T-helper 2 cell treated with Interferon-gamma antibody and Interleukin-4, amounts not matched to agents 5 μg/mL and 100 μg/mL, for 36 hours (primary cell): ENCODE measurements at regions not wholly inside any gene's neighbourhood (a gene's known extent, or its start where the extent isn't known, plus 50 kb on each side); places are given as distances from the start of the nearest gene placed in this dataset.

Source experiments
- DNase-seq: peaks from one replicate; pipeline ENCODE4 v3.0.0; 2021; ENCODE audit warnings: low spot score
- H3K27ac Mint-ChIP-seq: one replicate; pipeline ENCODE4 v1.8.0; 2021; ENCODE audit warnings: mild to moderate bottlenecking, mixed read lengths
- H3K27me3 Mint-ChIP-seq: one replicate; pipeline ENCODE4 v1.8.0; 2021; ENCODE audit warnings: low read depth, mixed read lengths
- H3K36me3 Mint-ChIP-seq: one replicate; pipeline ENCODE4 v1.8.0; 2021; ENCODE audit warnings: low read depth, mixed read lengths
- H3K4me1 Mint-ChIP-seq: one replicate; pipeline ENCODE4 v1.8.0; 2021; ENCODE audit warnings: low read depth, mixed read lengths
- H3K4me3 Mint-ChIP-seq: one replicate; pipeline ENCODE4 v1.8.0; 2022; ENCODE audit warnings: mild to moderate bottlenecking, moderate library complexity, mixed read lengths
- H3K9me3 Mint-ChIP-seq: one replicate; pipeline ENCODE4 v1.8.0; 2021; ENCODE audit warnings: mixed read lengths

GRCh38 chr2:82728090-82728489 lies 1731.0 kb downstream of the SUCLG1 start:
- no peaks in the 10 kb centered on the region for H3K27me3 Mint-ChIP-seq
- H3K27ac Mint-ChIP-seq: no peak overlapping the region
- no peaks in the 10 kb centered on the region for H3K36me3 Mint-ChIP-seq
- DNase-seq: no peak
- H3K9me3 Mint-ChIP-seq: peaks cover 36% of the 10 kb centered on the region
- no peak overlapping the region for H3K4me3 Mint-ChIP-seq
- no peaks in the 10 kb centered on the region for H3K4me1 Mint-ChIP-seq

GRCh38 chr2:82708681-82709080 lies 1750.4 kb downstream of the SUCLG1 start:
- Mint-ChIP-seq H3K4me3 (no peak overlapping the region), H3K27me3 (no peaks in the 10 kb centered on the region), H3K4me1 (no peaks in the 10 kb centered on the region), H3K9me3 (peaks cover 9% of the 10 kb centered on the region), H3K36me3 (no peaks in the 10 kb centered on the region), H3K27ac (no peak overlapping the region)
- no peak for DNase-seq

DNA sequence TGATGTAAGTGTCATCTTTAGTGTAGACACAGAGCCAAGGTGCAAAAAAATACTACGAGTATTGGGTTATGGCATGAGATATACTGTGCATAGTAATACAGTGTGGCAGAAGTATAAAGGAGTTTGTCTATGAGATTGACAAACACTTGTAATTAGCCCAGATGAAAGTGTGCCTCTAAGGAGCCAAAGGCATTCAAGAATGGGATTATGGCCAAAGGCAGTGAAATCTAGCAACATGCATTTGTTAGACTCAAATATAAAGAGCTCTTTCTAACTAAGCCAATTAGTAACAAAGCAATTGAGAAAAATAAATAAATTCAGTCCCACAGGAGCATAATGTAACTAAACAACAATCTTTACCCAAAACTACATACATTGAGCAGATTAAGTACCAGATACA lies 1761.8 kb downstream of the SUCLG1 start:
- H3K4me1 Mint-ChIP-seq: no peaks in the 10 kb centered on the region
- DNase-seq: no peak
- no peaks in the 10 kb centered on the region for H3K36me3 Mint-ChIP-seq
- H3K4me3 Mint-ChIP-seq: no peak overlapping the region
- no peaks in the 10 kb centered on the region for H3K27me3 Mint-ChIP-seq
- peaks cover 44% of the 10 kb centered on the region for H3K9me3 Mint-ChIP-seq
- H3K27ac Mint-ChIP-seq: no peak overlapping the region

DNA sequence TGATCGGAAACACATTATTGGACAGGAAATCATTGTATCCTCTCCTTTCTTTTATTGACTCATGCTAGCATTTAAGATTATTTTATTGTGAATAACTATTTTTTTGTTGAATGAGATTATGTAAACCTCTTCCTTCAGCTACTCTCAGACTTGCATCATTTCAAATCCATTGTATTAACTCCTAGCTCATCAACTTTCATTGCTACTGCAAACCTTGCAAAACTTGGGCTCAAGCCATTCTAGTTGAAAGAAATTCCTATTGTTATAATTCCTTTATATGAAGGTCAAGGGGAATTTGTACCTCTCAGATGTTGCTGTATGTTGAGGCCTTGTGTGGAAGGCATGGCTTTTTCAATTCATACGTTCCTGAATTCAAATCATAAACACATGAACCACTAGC lies 1764.6 kb downstream of the SUCLG1 start:
- Mint-ChIP-seq H3K4me1 (no peaks in the 10 kb centered on the region), H3K9me3 (peaks cover 35% of the 10 kb centered on the region), H3K27me3 (no peaks in the 10 kb centered on the region), H3K4me3 (no peak overlapping the region), H3K27ac (no peak overlapping the region), H3K36me3 (no peaks in the 10 kb centered on the region)
- no peak for DNase-seq

GRCh38 chr2:82690757-82691411 lies 1768.2 kb downstream of the SUCLG1 start:
- Mint-ChIP-seq H3K27me3 (no peaks in the 10 kb centered on the region), H3K9me3 (peaks cover 20% of the 10 kb centered on the region), H3K36me3 (no peaks in the 10 kb centered on the region), H3K4me1 (no peaks in the 10 kb centered on the region), H3K27ac (no peak overlapping the region), H3K4me3 (no peak overlapping the region)
- no peak for DNase-seq

GRCh38 chr2:82675186-82675585 lies 1783.9 kb downstream of the SUCLG1 start:
- H3K36me3 Mint-ChIP-seq: no peaks in the 10 kb centered on the region
- H3K9me3 Mint-ChIP-seq: peaks cover 20% of the 10 kb centered on the region
- no peaks in the 10 kb centered on the region for H3K4me1 Mint-ChIP-seq
- no peaks in the 10 kb centered on the region for H3K27me3 Mint-ChIP-seq
- H3K27ac Mint-ChIP-seq: no peak overlapping the region
- no peak overlapping the region for H3K4me3 Mint-ChIP-seq
- no peak for DNase-seq

DNA sequence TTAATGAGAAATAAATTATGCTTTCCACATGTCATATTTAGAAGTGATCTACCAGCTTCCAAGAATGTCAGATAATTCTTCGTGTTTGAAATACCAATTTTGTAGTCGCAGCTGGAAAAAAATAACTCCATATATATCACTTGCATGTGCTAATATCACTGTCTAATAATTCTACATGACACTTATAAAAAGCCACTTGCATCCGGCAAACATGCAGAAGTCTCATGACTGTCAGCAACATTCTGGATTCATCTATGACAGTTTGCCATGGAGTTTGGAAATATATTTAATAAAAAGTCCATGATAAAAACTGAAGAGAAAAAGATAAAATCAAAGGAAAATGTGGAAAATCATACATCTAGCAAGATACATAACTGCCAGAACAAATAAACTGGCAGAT lies 1784.4 kb downstream of the SUCLG1 start:
- DNase-seq: no peak
- H3K27me3 Mint-ChIP-seq: no peaks in the 10 kb centered on the region
- no peaks in the 10 kb centered on the region for H3K36me3 Mint-ChIP-seq
- H3K27ac Mint-ChIP-seq: no peak overlapping the region
- peaks cover 15% of the 10 kb centered on the region for H3K9me3 Mint-ChIP-seq
- no peaks in the 10 kb centered on the region for H3K4me1 Mint-ChIP-seq
- no peak overlapping the region for H3K4me3 Mint-ChIP-seq

DNA sequence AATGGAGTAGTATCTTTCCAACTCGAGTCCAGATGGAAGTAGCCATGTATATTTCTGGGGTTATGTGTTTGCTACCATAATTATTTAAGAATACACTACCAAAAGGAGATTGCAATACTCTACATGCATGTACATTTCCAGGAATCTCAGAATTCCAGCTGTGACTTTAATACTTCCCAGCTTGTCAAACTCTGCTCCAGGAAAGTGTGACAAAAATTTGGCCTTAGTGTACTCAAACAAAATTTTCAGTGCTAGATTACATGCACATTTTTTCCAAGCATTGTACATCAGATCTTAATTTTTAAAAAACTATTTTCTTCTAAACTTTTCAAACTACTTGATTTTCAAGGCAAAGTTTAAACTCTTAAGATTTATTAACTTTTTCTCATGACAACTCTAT lies 1791.6 kb downstream of the SUCLG1 start:
- Mint-ChIP-seq H3K36me3 (no peaks in the 10 kb centered on the region), H3K27me3 (no peaks in the 10 kb centered on the region), H3K9me3 (peaks cover 20% of the 10 kb centered on the region), H3K4me3 (no peak overlapping the region), H3K4me1 (no peaks in the 10 kb centered on the region), H3K27ac (no peak overlapping the region)
- no peak for DNase-seq

DNA sequence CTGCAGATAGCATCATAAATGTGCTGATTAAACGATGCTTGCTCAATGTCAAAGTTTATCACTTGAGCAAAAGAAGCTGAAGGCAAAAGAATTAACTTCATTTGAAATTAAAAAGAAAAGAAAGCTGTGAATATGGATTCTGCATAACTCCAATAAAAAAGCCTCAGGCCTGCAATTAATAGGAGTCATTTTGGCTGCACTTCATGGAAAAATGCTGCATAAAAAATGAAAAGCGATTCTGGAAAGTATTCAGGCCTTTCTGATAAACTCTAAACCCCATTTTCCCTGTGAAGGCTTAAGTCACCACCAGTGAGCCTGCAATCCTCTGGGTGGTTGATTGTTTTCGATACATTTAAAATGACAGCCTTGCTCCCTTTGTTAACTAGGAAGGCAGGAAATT lies 1793.4 kb downstream of the SUCLG1 start:
- Mint-ChIP-seq H3K9me3 (peaks cover 19% of the 10 kb centered on the region), H3K36me3 (no peaks in the 10 kb centered on the region), H3K27me3 (no peaks in the 10 kb centered on the region), H3K27ac (no peak overlapping the region), H3K4me1 (no peaks in the 10 kb centered on the region), H3K4me3 (no peak overlapping the region)
- DNase-seq: no peak

GRCh38 chr2:82657106-82657505 lies 1802.0 kb downstream of the SUCLG1 start:
- Mint-ChIP-seq H3K9me3 (peaks cover 16% of the 10 kb centered on the region), H3K4me1 (no peaks in the 10 kb centered on the region), H3K4me3 (no peak overlapping the region), H3K36me3 (no peaks in the 10 kb centered on the region), H3K27me3 (no peaks in the 10 kb centered on the region), H3K27ac (no peak overlapping the region)
- DNase-seq: no peak

DNA sequence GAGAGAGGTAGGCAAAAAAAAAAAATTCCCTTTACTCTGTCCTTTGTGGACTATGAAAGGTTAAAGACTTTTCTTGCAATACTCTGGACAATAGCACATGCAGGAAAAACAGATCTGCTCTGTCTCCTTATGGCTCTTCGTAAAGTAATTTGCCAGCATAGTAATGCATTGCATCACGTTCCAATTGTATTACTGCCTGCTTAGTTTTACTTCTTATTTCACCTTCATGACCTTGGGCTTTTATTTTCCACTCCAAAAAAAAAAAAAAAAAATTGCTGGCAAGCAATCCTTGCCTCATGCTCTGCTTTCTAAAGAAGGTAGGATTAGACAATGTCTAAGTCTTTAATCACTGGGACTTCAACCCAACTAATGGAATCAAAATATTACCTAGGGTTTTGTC lies 1802.7 kb downstream of the SUCLG1 start:
- DNase-seq: no peak
- H3K4me3 Mint-ChIP-seq: no peak overlapping the region
- H3K4me1 Mint-ChIP-seq: no peaks in the 10 kb centered on the region

DNA sequence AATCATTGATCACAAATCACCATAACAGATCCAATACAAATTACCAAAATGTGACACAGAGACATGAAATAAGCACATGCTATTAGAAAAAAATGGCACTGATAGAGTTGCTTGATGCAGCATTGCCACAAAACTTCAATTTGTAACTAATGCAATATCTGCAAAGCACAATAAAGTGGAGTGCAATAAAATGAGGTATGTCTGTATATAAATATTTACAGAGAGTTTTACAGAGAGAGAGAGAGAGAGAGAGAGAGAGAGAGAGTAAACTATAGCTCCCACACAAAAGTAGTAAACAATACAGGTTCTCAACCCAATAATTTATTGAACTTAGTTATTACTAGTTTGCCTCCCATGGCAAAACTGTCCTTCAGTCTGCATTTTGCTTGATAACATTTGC lies 1807.0 kb downstream of the SUCLG1 start:
- Mint-ChIP-seq H3K4me1 (no peaks in the 10 kb centered on the region), H3K27me3 (no peaks in the 10 kb centered on the region), H3K36me3 (no peaks in the 10 kb centered on the region), H3K4me3 (no peak overlapping the region), H3K27ac (no peak overlapping the region), H3K9me3 (peaks cover 37% of the 10 kb centered on the region)
- no peak for DNase-seq

More for the DNA sequence above, 1802.7 kb downstream of the SUCLG1 start:
- H3K9me3 Mint-ChIP-seq: peaks cover 16% of the 10 kb centered on the region
- H3K27ac Mint-ChIP-seq: no peak overlapping the region
- H3K27me3 Mint-ChIP-seq: no peaks in the 10 kb centered on the region
- H3K36me3 Mint-ChIP-seq: no peaks in the 10 kb centered on the region

DNA sequence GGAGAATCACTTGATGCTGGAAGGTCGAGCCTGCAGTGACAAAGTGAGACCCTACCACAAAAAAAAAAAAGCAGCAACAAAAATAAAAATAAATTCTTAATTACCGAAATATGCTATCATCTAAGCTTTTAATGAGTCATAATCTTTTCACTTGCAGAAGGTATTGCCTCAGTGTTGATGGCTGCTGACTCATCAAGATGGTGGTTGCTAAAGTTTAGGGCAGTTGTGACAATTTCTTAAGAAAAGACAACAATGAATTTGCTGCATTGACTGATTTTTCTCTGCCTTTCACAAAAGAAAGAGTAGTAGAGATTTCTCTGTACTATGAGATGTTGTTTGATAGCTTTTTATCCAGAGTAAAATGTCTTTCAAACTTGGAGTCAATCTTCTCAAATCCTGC lies 1809.0 kb downstream of the SUCLG1 start:
- Mint-ChIP-seq H3K36me3 (no peaks in the 10 kb centered on the region), H3K4me3 (no peak overlapping the region), H3K9me3 (peaks cover 43% of the 10 kb centered on the region), H3K27me3 (no peaks in the 10 kb centered on the region), H3K27ac (no peak overlapping the region), H3K4me1 (no peaks in the 10 kb centered on the region)
- no peak for DNase-seq

DNA sequence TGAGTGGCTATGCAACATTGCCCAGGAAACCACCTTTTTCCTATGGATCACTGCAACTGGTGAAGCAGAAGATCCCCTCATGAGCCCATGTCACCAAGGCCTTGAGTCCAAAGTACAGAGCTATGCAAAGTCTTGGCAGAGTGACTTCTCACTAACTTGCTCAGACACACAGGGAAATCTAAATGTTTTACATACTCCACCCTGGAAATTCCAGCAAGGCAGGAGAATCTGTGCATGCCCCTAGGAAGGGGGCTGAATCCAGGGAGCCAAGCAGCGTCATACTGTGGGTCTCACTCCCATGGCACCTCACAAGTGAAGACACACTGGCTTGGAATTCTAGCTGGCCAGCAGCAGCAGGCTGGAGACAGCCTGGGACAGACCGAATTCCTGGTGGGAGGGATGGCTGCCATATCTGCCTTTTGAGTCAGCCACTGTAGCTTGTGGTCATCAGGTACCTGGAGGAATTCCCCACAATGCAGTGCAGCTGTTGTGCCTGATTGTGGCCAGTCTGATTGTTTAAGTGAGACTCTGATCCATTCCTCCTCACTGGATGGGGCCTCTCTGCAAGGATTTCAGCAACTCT lies 1817.4 kb downstream of the SUCLG1 start:
- no peak for DNase-seq
- Mint-ChIP-seq H3K27me3 (no peaks in the 10 kb centered on the region), H3K27ac (no peak overlapping the region), H3K36me3 (no peaks in the 10 kb centered on the region), H3K4me1 (no peaks in the 10 kb centered on the region), H3K4me3 (no peak overlapping the region), H3K9me3 (peaks cover 65% of the 10 kb centered on the region)
